BLaER1 treated with 17β-estradiol and CSF1 and Interleukin-3, amounts not matched to agents 10 nM and 100 nM (cell line): ENCODE measurements at regions not wholly inside any gene's neighbourhood (a gene's known extent, or its start where the extent isn't known, plus 50 kb on each side); places are given as distances from the start of the nearest gene placed in this dataset.
"Not testable (repeated sequence)": the region's sequence is repeated elsewhere in the genome, so short reads cannot be mapped to it uniquely, and the experiment has no call there.

ENCODE experiments used
- H3K27ac ChIP-seq, 11 experiments: shearing (Covaris generic); formaldehyde crosslinking; 2 replicates each; pipeline ENCODE4 v1.8.1; 2022
- H3K27me3 ChIP-seq, 11 experiments: shearing (Covaris generic); formaldehyde crosslinking; 2 replicates each; pipeline ENCODE4 v1.8.1; 2022
- H3K36me3 ChIP-seq, 11 experiments: shearing (Covaris generic); formaldehyde crosslinking; 2 replicates each; pipeline ENCODE4 v1.8.1; 2022
- H3K4me1 ChIP-seq, 10 experiments: shearing (Covaris generic); formaldehyde crosslinking; 2 replicates each; pipeline ENCODE4 v1.8.1; 2022
- H3K4me2 ChIP-seq, 11 experiments: shearing (Covaris generic); formaldehyde crosslinking; 2 replicates each; pipeline ENCODE4 v1.8.1; 2022
- H3K4me3 ChIP-seq, 10 experiments: shearing (Covaris generic); formaldehyde crosslinking; 2 replicates each; pipeline ENCODE4 v1.8.1; 2022
- H3K9ac ChIP-seq, 11 experiments: shearing (Covaris generic); formaldehyde crosslinking; 2 replicates each; pipeline ENCODE4 v1.8.1; 2022
- H3K9me3 ChIP-seq, 11 experiments: shearing (Covaris generic); formaldehyde crosslinking; replicated peaks in 1 of 11; 2 replicates each; pipeline ENCODE4 v1.8.1; 2022
- H4K20me1 ChIP-seq, 11 experiments: shearing (Covaris generic); formaldehyde crosslinking; 2 replicates each; pipeline ENCODE4 v1.8.1; 2022
- Cebpa-rat ChIP-seq, 11 experiments: shearing (Covaris generic); IDR thresholded peaks; 2 replicates each; pipeline ENCODE4 v1.8.1; 2022

GRCh38 chr9:63820383-63820782, 1464.6 kb downstream of the FOXD4L5 start:
- not testable (repeated sequence) for H3K36me3 ChIP-seq, H3K9ac ChIP-seq, H3K4me3 ChIP-seq, H3K4me2 ChIP-seq, H3K27me3 ChIP-seq, H4K20me1 ChIP-seq, H3K4me1 ChIP-seq, H3K27ac ChIP-seq
- H3K9me3 ChIP-seq, result peaks cover 23 to 37% (median 35%) of the 10 kb centered on the region in 11 experiments

DNA sequence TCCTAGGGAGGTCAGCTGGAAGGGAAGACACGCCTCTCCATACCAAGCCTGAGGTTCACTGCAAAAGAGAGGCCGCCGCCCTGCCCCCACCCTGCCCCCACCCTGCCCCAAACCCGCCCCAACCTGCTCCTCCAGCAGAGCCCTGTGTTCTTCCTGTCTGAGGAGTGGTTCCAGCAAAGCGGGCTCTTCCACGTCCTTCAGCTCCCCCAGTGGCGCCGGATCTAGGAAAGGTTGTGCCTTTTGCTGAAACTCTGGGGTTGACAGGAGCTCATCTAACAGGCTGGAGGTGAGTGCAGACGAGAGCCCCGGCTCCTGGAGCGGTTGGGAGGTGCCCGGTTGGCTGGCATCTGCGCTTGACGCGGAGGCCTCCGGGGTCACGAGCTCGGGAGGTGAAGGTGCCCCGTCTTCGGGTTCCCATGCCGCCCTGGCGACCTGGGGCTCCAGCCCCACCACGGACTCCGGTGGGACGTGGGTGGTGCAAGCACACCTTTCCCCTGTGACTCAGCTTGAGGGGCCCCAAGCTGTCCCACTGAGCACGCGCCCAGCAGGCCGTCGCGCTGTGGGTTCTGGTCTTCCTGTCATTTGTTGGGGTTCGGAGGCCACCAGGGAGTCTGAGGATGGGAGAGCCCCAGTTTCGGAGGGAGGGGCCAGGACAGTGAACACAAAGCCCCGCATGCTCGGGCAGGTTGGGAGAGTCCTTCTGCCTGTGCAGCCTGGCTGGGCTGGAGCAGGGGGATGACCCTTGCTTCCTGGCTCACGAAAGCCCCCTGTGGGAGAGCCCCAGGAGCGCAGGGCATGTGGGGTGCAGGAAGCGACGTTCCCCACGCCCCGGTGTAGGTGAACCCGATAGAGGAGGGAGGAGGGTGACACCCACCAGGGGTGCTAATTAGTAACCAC, 1467.1 kb downstream of the FOXD4L5 start:
- no peak overlapping the region for H3K4me2 ChIP-seq

DNA sequence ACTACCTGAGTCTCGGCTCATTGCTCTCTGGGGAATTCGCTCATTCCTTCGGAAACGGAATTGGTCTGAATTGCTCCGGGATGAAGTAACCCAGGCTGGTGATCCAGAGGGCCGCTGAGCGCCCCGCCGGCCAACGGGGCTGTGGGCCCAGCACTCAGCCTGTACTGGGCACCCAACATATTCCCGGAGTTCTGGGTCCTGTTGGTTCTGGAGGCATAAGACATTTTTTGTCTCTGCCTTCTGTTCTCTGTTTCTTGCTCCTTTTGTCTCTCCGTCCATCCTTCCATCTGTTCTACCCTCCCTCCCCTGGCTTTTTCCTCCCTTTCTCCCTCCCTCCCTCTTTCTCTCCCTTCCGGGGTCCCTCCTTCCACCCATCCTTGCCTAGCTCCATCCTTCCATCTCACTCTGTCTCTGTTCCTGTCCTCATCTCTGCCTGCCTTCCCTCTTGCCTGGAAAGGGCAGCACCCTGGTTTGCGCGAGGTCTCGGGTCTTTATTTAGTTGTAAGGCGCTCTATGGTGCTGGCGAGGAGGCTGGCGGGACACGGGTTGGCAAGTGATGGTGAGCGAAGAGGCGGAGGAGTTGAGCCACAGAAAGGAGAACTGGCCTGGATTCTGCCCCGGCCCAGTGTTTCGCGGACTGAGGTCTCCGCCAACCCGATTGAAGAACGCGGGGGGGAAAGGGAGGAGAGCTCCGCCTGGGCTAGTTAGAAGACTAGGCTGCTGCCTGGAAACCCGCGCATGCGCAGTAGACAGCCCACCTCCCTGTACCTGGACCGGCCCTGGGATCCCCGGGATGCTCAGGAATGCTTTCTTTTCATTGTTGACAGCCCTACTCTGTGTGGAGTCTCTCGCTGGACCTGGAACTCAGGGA, 1468.0 kb downstream of the FOXD4L5 start:
- no peaks in the 10 kb centered on the region for H3K27me3 ChIP-seq
- no peaks in the 10 kb centered on the region for H4K20me1 ChIP-seq
- H3K9ac ChIP-seq, result no peak overlapping the region
- peaks cover 30 to 64% (median 57%) of the 10 kb centered on the region in 11 experiments for H3K9me3 ChIP-seq
- no peak overlapping the region for H3K27ac ChIP-seq
- H3K4me3 ChIP-seq, result peak overlapping the region in 1 of 10 experiments; percentile 10; a peak in 1 of 20 replicates
- no peaks in the 10 kb centered on the region for H3K36me3 ChIP-seq
- no peak overlapping the region for H3K4me2 ChIP-seq
- TF ChIP-seq Cebpa-rat (IDR thresholded peaks at IDR 0.05), result no peak
- no peaks in the 10 kb centered on the region for H3K4me1 ChIP-seq

More for the DNA sequence above, 1467.1 kb downstream of the FOXD4L5 start:
- Histone ChIP-seq H4K20me1 (no peaks in the 10 kb centered on the region), H3K27me3 (no peaks in the 10 kb centered on the region), H3K36me3 (no peaks in the 10 kb centered on the region), H3K4me3 (no peak overlapping the region; a peak in 1 of 20 replicates), H3K9me3 (peaks cover 30 to 61% (median 55%) of the 10 kb centered on the region in 11 experiments), H3K27ac (no peak overlapping the region), H3K9ac (no peak overlapping the region), H3K4me1 (no peaks in the 10 kb centered on the region)
- no peak for TF ChIP-seq Cebpa-rat (IDR thresholded peaks at IDR 0.05)

GRCh38 chr9:63814970-63815669, 1469.9 kb downstream of the FOXD4L5 start:
- H3K27me3 ChIP-seq, H4K20me1 ChIP-seq, H3K9ac ChIP-seq, H3K4me2 ChIP-seq, H3K36me3 ChIP-seq, H3K4me1 ChIP-seq, H3K27ac ChIP-seq, H3K4me3 ChIP-seq: not testable (repeated sequence)
- peaks cover 30 to 64% (median 57%) of the 10 kb centered on the region in 11 experiments for H3K9me3 ChIP-seq

- not testable (repeated sequence) for H3K36me3 ChIP-seq, H4K20me1 ChIP-seq, H3K27ac ChIP-seq, H3K4me2 ChIP-seq, H3K4me1 ChIP-seq, H3K4me3 ChIP-seq, H3K27me3 ChIP-seq, H3K9ac ChIP-seq
- H3K9me3 ChIP-seq, result peaks cover 30 to 58% (median 52%) of the 10 kb centered on the region in 11 experiments
Observed at GRCh38 chr9:63813391-63814021, 1471.5 kb downstream of the FOXD4L5 start.

- not testable (repeated sequence) for H3K27me3 ChIP-seq, H3K4me1 ChIP-seq, H3K27ac ChIP-seq, H3K4me3 ChIP-seq, H4K20me1 ChIP-seq, H3K9ac ChIP-seq, H3K36me3 ChIP-seq, H3K4me2 ChIP-seq
- H3K9me3 ChIP-seq, result peaks cover 24 to 51% (median 45%) of the 10 kb centered on the region in 11 experiments
Observed at GRCh38 chr9:63812822-63813221, 1472.2 kb downstream of the FOXD4L5 start.

DNA sequence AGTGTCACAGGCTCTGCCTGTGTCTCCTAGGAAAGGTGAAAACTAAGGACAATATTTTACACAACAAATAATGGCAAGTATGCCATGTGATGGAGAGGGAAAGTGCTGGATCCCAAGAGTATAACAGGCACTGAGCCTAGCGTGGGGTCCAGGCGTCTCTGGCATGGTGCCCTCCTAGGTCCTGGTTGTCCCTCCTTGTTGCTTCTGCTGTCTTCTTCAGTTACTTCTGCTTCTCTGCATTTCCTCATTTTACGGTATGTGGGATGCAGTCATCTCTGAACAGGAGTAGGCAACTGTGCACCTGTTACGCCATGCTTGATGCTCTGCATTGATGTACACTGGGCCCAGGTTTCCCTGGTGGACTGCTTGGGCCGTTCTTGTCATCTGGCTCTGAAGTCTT, 1480.8 kb downstream of the FOXD4L5 start:
- H3K27ac ChIP-seq, H3K4me1 ChIP-seq, H3K9me3 ChIP-seq, H3K4me2 ChIP-seq, H4K20me1 ChIP-seq, H3K36me3 ChIP-seq, H3K4me3 ChIP-seq, H3K27me3 ChIP-seq, H3K9ac ChIP-seq: not testable (repeated sequence)

DNA sequence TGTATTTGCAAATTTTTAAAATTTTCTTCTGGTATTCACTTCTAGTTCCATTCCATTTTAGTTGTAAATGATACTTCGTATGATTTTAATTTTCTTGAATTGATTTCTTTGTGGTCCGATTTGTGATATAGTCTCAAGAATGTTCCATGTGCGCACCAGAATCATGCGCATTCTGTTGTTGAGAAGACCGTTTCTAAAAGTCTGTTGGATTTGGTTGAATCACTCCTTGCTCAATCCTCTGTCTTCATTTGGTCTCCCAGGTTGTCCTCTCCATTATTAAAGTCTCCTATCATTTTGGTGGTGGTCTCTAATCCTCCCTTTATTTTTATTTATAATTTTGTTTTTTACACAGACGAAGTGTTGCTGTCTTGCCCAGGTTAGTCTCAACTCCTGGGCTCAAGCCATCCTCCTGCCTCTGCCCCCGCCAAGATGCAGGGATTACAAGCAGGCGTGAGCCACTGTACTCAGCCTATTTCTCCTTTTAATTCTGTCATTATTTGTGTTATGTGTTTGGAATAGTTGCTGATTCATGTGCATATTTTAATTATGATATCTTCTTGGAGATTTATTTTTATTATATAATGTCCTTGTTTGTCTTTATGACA, 1490.8 kb downstream of the FOXD4L5 start:
- not testable (repeated sequence) for H3K4me3 ChIP-seq, H3K9me3 ChIP-seq, H3K4me2 ChIP-seq, H3K9ac ChIP-seq, H3K27ac ChIP-seq, H4K20me1 ChIP-seq, H3K36me3 ChIP-seq, H3K4me1 ChIP-seq, H3K27me3 ChIP-seq

- H3K27ac ChIP-seq, H3K4me2 ChIP-seq, H4K20me1 ChIP-seq, H3K4me3 ChIP-seq, H3K4me1 ChIP-seq, H3K27me3 ChIP-seq, H3K9ac ChIP-seq, H3K36me3 ChIP-seq: not testable (repeated sequence)
- H3K9me3 ChIP-seq, result peaks cover 0 to 22% (median 8%) of the 10 kb centered on the region in 11 experiments; a peak in 13 of 22 replicates
Observed at GRCh38 chr9:63787454-63787853, 1497.6 kb downstream of the FOXD4L5 start.

GRCh38 chr9:63785059-63785458, 1500.0 kb downstream of the FOXD4L5 start:
- peaks cover 4 to 33% (median 17%) of the 10 kb centered on the region in 11 experiments; a peak in 17 of 22 replicates for H3K9me3 ChIP-seq
- not testable (repeated sequence) for H4K20me1 ChIP-seq, H3K4me1 ChIP-seq, H3K9ac ChIP-seq, H3K27ac ChIP-seq, H3K4me2 ChIP-seq, H3K4me3 ChIP-seq, H3K27me3 ChIP-seq, H3K36me3 ChIP-seq

GRCh38 chr9:63784421-63784820, 1500.6 kb downstream of the FOXD4L5 start:
- H3K4me2 ChIP-seq, H3K27ac ChIP-seq, H3K4me3 ChIP-seq, H3K4me1 ChIP-seq, H3K9ac ChIP-seq, H4K20me1 ChIP-seq, H3K36me3 ChIP-seq, H3K27me3 ChIP-seq: not testable (repeated sequence)
- peaks cover 4 to 29% (median 16%) of the 10 kb centered on the region in 11 experiments; a peak in 17 of 22 replicates for H3K9me3 ChIP-seq

DNA sequence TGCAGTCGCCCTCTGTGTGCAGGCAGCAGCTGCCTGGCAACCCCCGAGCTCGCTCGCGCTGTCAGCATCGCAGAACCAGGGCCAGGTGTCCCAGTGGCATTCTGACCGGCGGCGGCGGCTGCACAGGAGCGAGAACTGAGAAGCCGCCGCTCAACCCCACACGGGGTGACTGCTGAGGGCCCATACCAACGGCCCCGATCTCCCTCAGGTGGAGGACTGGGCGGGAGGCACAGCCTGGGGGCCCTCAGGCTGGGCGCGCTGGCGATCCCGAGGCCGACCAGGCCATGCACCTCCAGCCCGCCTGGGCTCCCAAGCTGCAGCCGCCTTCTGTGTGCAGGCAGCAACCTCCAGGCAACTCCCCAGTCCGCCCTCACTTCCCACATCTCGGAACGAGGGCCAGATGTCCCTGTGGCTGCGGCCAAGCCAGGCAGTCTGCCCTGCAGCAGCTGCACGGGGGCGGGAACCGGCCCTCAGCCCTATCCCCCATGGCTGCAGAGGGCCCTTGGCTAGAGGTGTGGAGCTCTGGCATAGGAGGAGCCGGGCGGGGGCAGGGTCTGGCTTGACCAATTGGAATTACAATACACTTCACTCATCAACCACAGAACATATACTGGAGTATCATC, 1503.1 kb downstream of the FOXD4L5 start:
- H4K20me1 ChIP-seq, H3K4me1 ChIP-seq, H3K36me3 ChIP-seq, H3K27ac ChIP-seq, H3K9ac ChIP-seq, H3K4me2 ChIP-seq, H3K27me3 ChIP-seq, H3K4me3 ChIP-seq: not testable (repeated sequence)
- H3K9me3 ChIP-seq, result peaks cover 0 to 12% (median 7%) of the 10 kb centered on the region in 11 experiments; a peak in 12 of 22 replicates
